ENCODE measurements at regions not wholly inside any gene's neighbourhood (a gene's known extent, or its start where the extent isn't known, plus 50 kb on each side); places are given as distances from the start of the nearest gene placed in this dataset.

DNA sequence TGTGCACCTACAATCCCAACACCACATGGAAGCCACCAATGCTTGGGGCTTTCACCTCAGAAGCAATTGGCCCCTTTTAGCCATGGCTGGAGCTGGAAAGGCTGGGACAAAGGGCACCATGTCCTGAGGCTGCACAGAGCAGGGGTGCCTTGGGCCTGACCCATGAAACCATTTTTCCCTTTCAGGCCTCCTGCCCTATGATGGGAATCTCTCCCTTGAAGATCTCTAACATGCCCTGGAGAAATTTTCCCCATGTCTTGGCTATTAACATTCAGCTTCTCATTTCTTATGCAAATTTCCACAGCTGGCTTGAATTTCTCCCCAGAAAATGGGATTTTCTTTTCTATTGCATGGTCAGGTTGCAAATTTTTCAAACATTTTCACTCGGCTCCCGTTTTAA lies 823.6 kb downstream of the GALC start:
- Mint-ChIP-seq H3K36me3 (ENCODE audit: low read depth) (peaks cover 27% of the 10 kb centered on the region), H3K9me3 (peaks cover 4% of the 10 kb centered on the region), H3K27ac (peak overlapping the region; percentile 97), H3K4me1 (peaks cover 39% of the 10 kb centered on the region), H3K4me3 (peak overlapping the region; percentile 50), H3K27me3 (ENCODE audit: insufficient read depth) (peaks cover 5% of the 10 kb centered on the region)
- DNase-seq: no peak
- no peak overlapping the region for H3K9ac ChIP-seq (ENCODE audit: extremely low read depth, low read length, poor library complexity, severe bottlenecking)
- WGBS, 2 experiments (ENCODE audit: insufficient coverage in 1 of 2, insufficient read length in 1 of 2): 74 to 86% methylated on average over 2 of the region's 2 CpGs
- peaks cover 20% of the 10 kb centered on the region for H3K36me3 ChIP-seq (ENCODE audit: control insufficient read depth, insufficient read depth, low read length)
- peak overlapping the region; percentile 66 for H3K4me3 ChIP-seq (ENCODE audit: low read length)
- peaks cover 14% of the 10 kb centered on the region for H3K4me1 ChIP-seq (ENCODE audit: control insufficient read depth, insufficient read depth, low read length)
- TF ChIP-seq, protein P1, sequence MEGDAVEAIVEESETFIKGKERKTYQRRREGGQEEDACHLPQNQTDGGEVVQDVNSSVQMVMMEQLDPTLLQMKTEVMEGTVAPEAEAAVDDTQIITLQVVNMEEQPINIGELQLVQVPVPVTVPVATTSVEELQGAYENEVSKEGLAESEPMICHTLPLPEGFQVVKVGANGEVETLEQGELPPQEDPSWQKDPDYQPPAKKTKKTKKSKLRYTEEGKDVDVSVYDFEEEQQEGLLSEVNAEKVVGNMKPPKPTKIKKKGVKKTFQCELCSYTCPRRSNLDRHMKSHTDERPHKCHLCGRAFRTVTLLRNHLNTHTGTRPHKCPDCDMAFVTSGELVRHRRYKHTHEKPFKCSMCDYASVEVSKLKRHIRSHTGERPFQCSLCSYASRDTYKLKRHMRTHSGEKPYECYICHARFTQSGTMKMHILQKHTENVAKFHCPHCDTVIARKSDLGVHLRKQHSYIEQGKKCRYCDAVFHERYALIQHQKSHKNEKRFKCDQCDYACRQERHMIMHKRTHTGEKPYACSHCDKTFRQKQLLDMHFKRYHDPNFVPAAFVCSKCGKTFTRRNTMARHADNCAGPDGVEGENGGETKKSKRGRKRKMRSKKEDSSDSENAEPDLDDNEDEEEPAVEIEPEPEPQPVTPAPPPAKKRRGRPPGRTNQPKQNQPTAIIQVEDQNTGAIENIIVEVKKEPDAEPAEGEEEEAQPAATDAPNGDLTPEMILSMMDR (conservative IDR thresholded peaks at IDR 0.05): no peak
- peaks cover 22% of the 10 kb centered on the region for H3K9me3 ChIP-seq (ENCODE audit: control insufficient read depth, low read length)
- H3K27ac ChIP-seq (ENCODE audit: low read depth, low read length): no peak overlapping the region
- H3K27me3 ChIP-seq (ENCODE audit: control insufficient read depth, insufficient read depth, low read length, poor library complexity, severe bottlenecking): no peaks in the 10 kb centered on the region

DNA sequence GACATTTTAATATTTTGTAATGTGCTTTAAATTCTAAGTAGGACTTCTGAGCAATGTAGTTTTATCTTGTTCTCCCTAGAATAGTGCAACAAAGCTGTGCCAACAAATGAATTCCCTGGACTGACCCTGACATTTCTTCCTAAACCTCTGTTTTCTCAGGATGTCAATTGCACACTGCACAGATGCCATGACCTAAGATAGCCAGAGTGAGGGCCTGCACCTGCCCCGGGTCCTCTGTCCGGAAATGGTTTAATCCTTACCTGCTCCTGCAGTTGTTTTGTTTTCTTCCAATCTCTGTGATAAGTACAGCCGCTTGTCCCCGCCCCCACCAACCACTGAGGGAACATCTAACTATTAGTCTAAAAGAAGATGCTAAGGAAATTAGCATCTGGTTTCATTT lies 831.5 kb downstream of the GALC start:
- peaks cover 26% of the 10 kb centered on the region for H3K36me3 Mint-ChIP-seq (ENCODE audit: low read depth)
- DNase-seq: peak; percentile 53
- no peak overlapping the region for H3K4me3 Mint-ChIP-seq
- Histone ChIP-seq H3K36me3 (ENCODE audit: control insufficient read depth, insufficient read depth, low read length) (peaks cover 9% of the 10 kb centered on the region), H3K4me1 (ENCODE audit: control insufficient read depth, insufficient read depth, low read length) (peaks cover 4% of the 10 kb centered on the region), H3K27me3 (ENCODE audit: control insufficient read depth, insufficient read depth, low read length, poor library complexity, severe bottlenecking) (no peaks in the 10 kb centered on the region), H3K27ac (ENCODE audit: low read depth, low read length) (no peak overlapping the region), H3K9me3 (ENCODE audit: control insufficient read depth, low read length) (no peaks in the 10 kb centered on the region), H3K4me3 (ENCODE audit: low read length) (peak overlapping the region; percentile 17), H3K9ac (ENCODE audit: extremely low read depth, low read length, poor library complexity, severe bottlenecking) (no peak overlapping the region)
- TF ChIP-seq, protein P1 (conservative IDR thresholded peaks at IDR 0.05): no peak
- peaks cover 4% of the 10 kb centered on the region for H3K9me3 Mint-ChIP-seq
- peaks cover 45% of the 10 kb centered on the region for H3K4me1 Mint-ChIP-seq
- peaks cover 17% of the 10 kb centered on the region for H3K27me3 Mint-ChIP-seq (ENCODE audit: insufficient read depth)
- WGBS, 2 experiments (ENCODE audit: insufficient coverage in 1 of 2, insufficient read length in 1 of 2): 42 to 60% methylated on average over 2 to 4 of the region's 4 CpGs
- H3K27ac Mint-ChIP-seq: no peak overlapping the region

DNA sequence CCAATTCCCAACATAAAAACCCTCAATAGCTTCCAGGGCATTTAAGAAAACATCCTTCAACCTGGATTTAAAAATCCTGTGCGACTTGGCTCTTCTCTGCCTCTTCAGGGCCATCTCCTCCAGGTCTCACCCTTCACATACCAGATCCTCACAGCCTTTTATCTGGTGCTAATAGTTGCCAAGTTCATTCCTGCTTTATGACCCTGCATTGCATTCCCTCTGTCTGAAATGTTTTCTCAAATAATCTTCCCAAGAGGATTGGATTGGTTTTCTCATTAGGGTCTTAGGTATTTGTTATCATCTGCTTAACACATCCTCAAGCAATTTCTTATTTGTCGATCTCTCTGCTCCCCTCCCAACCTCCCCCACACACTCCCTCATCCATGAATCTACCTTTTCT lies 832.0 kb downstream of the GALC start:
- Mint-ChIP-seq H3K27me3 (ENCODE audit: insufficient read depth) (peaks cover 16% of the 10 kb centered on the region), H3K27ac (no peak overlapping the region), H3K36me3 (ENCODE audit: low read depth) (peaks cover 20% of the 10 kb centered on the region), H3K9me3 (peaks cover 4% of the 10 kb centered on the region), H3K4me1 (peaks cover 46% of the 10 kb centered on the region), H3K4me3 (no peak overlapping the region)
- peaks cover 9% of the 10 kb centered on the region for H3K36me3 ChIP-seq (ENCODE audit: control insufficient read depth, insufficient read depth, low read length)
- H3K27me3 ChIP-seq (ENCODE audit: control insufficient read depth, insufficient read depth, low read length, poor library complexity, severe bottlenecking): no peaks in the 10 kb centered on the region
- 42 to 46% methylated on average over 2 of the region's 2 CpGs for WGBS, 2 experiments (ENCODE audit: insufficient coverage in 1 of 2, insufficient read length in 1 of 2)
- no peak overlapping the region for H3K27ac ChIP-seq (ENCODE audit: low read depth, low read length)
- H3K4me3 ChIP-seq (ENCODE audit: low read length): peak overlapping the region; percentile 17
- DNase-seq: no peak
- H3K4me1 ChIP-seq (ENCODE audit: control insufficient read depth, insufficient read depth, low read length): peaks cover 7% of the 10 kb centered on the region
- TF ChIP-seq, protein P1 (conservative IDR thresholded peaks at IDR 0.05): no peak
- no peaks in the 10 kb centered on the region for H3K9me3 ChIP-seq (ENCODE audit: control insufficient read depth, low read length)
- H3K9ac ChIP-seq (ENCODE audit: extremely low read depth, low read length, poor library complexity, severe bottlenecking): no peak overlapping the region

Data from endodermal cell (in vitro differentiated cells).